HG02588 (cell line): ENCODE measurements at regions not wholly inside any gene's neighbourhood (a gene's known extent, or its start where the extent isn't known, plus 50 kb on each side); places are given as distances from the start of the nearest gene placed in this dataset.
"Not testable (repeated sequence)": the region's sequence is repeated elsewhere in the genome, so short reads cannot be mapped to it uniquely, and the experiment has no call there.

Experiments
- ATAC-seq: cut with Tn5 transposase; IDR thresholded peaks from one replicate; pipeline ENCODE4 v1.9.1; 2021; ENCODE audit warnings: mild to moderate bottlenecking, moderate library complexity; ENCODE audit not compliant: unreplicated experiment

- ATAC-seq, result no peak
Measured at GRCh38 chr5:17952231-17952630, 318.0 kb downstream of the TAF11L14 start.

- no peak for ATAC-seq
Measured at GRCh38 chr5:17964067-17964466, 329.8 kb downstream of the TAF11L14 start.

- no peak for ATAC-seq
Measured at GRCh38 chr5:17966640-17967402, 332.6 kb downstream of the TAF11L14 start.

GRCh38 chr5:17976404-17976803 is 342.1 kb downstream of the TAF11L14 start:
- ATAC-seq, result no peak

- no peak for ATAC-seq
Measured at GRCh38 chr5:17978954-17979353, 344.7 kb downstream of the TAF11L14 start.

DNA sequence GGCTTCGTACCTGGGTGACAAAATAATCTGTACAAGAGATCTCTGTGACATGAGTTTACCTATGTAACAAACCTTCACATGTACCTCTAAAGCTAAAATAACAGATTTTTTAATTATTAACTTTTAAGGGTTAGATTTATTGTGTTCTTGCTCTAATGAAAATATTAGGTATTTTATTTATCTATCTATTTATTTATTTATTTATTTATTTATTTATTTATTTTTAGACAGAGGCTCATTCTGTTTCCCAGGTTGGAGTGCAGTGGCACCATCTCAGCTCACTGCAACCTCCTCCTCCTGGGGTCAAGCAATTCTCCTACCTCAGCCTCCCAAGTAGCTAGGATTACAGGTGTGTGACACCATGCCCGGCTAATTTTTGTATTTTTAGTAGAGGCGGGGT is 348.4 kb downstream of the TAF11L14 start:
- not testable (repeated sequence) for ATAC-seq

GRCh38 chr5:17989036-17989435 is 354.8 kb downstream of the TAF11L14 start:
- no peak for ATAC-seq

DNA sequence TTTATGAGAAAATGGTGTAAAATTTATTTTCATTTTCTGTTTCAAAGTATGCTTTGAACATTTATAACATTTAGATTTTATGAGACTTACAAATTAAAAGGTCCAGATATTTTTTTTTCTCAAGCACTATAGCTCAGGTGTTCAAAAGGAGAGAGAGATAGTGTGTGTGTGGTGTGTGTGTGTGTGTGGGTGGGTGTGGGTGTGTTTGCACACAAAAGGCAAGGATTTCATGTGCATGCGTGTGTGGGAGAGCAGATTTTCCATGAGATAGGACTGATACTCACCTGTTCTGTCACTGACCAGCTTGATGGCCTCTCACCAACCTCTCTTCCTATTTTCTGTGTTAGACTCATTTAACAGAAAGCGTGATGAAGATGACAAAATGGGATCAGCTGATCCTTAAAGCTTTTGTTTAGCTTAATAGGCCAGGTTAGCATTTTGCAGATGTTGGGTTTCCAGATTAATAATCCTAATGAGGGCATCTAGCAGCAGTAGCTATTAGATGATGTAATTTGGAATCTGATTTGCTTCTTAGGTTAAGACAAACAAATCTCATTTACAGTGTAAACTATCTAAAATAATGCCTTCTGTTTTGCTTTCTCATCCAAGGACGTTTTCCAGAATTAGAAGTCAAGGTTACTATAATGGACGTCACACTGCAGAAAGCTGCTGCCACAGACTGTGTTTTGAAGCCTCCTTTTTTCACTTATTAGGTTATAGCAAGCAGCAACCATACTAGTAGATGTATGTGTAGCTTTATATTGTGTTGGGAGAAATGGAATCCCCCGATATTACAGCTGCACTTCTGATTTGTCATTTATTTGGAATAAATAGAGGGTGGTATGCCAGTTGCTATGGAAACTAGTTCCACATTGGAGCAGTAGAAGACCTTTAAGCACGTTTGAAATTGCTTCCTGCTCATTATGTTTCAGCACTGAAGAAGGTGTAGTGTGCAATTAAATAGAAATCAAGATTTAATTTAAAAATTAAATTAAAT is 355.6 kb downstream of the TAF11L14 start:
- no peak for ATAC-seq

DNA sequence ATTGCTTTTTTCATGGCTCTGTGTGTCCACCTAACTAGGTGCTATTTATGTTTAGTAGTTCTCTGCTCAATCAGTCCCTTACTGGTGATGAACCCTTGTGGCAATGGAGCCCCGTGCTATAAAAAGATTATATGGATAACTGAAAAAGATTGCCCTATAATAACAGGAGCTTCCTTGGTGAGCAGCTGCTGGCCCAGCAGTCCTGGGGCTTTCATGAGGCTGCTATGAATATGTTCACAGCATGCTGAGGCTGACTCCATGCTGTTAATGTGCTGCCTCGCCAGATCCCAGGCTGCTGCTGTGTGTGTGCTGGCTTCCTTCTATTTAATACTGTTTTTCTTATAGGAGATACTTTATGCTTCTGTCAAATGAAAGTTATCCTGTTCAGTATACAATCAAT is 357.5 kb downstream of the TAF11L14 start:
- no peak for ATAC-seq

DNA sequence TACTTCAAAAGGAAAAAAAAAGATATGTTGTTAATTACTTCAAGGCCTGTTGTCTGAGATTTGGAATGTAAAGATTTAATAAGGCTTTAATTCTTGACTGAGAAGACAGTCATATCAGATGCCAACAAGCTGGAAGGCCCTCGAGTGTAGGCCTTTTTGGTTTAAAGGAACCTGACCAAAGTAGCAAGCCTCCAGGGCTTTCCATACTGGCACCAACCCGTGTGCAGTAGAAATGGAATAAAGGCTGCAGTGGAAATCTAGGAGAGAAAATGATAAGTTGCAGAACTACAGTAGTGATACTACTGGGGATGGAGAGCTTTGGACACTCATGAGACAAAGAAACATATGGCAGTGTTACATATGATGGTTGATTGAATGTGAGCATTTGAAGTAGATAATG is 358.0 kb downstream of the TAF11L14 start:
- ATAC-seq, result no peak

DNA sequence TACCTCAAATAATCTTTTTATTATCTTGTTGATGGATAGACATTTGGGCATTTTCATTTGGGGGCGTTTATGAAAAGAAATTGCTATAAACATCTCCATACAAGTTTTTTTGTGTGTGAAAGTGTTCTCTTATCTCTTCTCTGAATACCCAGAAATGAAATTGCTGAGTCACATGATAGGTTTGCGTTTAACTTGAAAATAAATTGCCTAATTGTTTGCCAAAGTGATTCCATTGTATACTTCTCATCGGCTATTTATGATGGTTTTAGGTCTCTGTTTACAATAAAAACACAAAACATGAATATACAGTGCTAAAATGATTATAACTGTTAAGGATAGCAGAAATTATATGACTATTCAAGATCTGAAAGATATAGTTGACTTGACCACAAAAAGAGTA is 361.7 kb downstream of the TAF11L14 start:
- no peak for ATAC-seq

- ATAC-seq, result no peak
Measured at GRCh38 chr5:17999858-18000257, 365.6 kb downstream of the TAF11L14 start.

GRCh38 chr5:18000744-18001143 is 366.5 kb downstream of the TAF11L14 start:
- no peak for ATAC-seq

DNA sequence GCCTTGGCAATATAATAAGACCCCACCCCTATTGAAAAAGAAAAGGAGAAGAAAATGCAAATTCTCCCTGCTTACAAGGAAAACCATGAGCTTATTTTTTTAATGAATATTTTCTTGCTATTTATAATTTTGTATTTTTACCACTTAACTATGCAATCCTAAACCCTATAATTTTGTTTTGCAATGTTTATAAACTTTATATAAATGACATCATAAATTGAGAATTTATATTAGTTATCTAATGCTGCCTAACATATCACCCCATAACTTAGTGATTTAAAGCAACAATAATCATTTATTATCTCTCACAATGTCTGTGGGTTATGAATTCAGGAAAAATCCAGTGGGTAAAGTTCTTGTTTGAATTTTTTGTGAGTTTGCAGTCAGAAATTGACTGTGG is 369.1 kb downstream of the TAF11L14 start:
- no peak for ATAC-seq

- no peak for ATAC-seq
Measured at GRCh38 chr5:18003784-18004183, 369.5 kb downstream of the TAF11L14 start.

- not testable (repeated sequence) for ATAC-seq
Measured at GRCh38 chr5:18006235-18006634, 372.0 kb downstream of the TAF11L14 start.

GRCh38 chr5:18008940-18009339 is 374.7 kb downstream of the TAF11L14 start:
- no peak for ATAC-seq

- ATAC-seq, result no peak
Measured at GRCh38 chr5:18010053-18010452, 375.8 kb downstream of the TAF11L14 start.

GRCh38 chr5:18018472-18018871 is 384.2 kb downstream of the TAF11L14 start:
- ATAC-seq, result no peak

DNA sequence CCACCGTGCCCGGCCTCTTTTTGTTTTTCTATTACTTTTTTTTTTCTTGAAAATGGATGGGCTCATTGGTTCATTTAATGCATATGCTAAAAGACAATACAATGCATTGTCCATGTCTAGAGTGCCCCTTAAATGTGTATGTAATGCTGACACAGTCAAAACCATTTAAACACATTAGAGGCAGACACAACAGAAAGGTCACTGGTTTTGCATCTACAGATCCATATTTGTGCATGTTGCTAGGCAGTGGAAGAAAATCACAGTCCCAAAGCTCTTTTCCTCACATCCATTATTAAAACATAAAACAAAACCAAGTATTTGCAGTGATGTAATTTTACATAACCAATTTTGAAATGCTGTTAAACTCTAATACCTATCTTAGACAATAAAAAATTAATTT is 389.0 kb downstream of the TAF11L14 start:
- ATAC-seq, result no peak

GRCh38 chr5:18023986-18024385 is 389.7 kb downstream of the TAF11L14 start:
- ATAC-seq, result no peak

DNA sequence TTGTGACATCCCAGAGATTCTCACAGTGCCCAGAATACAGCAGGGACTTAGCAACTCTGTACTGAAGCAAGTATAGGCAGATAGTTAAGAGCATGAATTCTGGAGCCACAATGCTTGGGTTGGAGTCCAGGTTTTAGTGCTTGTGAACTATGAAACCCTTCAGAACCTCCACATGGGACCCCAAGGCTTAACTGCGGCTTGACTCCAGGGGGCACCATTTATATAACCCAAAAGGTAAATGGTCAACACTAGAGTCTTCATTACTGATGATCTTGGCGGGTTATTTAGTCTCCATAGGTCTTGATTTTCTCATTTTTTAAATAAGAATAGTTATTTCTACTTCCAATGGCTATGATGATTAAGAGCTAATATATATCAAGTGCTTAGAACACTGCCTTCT is 390.3 kb downstream of the TAF11L14 start:
- no peak for ATAC-seq
